GM12875 (cell line): ENCODE measurements at regions not wholly inside any gene's neighbourhood (a gene's known extent, or its start where the extent isn't known, plus 50 kb on each side); places are given as distances from the start of the nearest gene placed in this dataset.

Source experiments
- H3K4me3 ChIP-seq: one replicate; pipeline ENCODE4 v1.5.1; 2011; ENCODE audit warnings: low read depth, low read length, control low read depth
- TF ChIP-seq, protein P1 (sequence below): IDR thresholded peaks from 2 replicates; pipeline ENCODE4 v1.5.1; 2011; ENCODE audit warnings: low read depth, mild to moderate bottlenecking, control low read depth, inconsistent platforms, low read length, moderate library complexity, borderline replicate concordance; ENCODE audit not compliant: insufficient read depth

DNA sequence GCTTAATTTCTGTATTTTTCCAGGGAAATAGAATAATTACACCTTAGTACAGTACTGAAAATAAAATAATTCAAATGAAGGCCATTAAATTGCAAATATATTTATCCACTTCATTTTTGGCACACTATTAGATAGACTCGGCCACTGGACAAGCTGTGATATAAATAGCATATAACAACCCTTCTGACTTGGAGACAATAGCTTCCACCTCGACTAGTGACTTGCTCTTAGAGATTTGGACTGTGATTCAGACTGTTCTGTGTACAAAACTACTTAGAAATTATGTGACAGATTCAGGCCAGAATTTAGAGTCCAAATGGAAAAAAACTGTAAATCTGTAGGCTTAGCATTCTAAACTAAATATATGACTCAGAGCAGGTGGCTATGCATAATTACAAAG is 949.9 kb downstream of the LRFN5 start:
- TF ChIP-seq, protein P1, sequence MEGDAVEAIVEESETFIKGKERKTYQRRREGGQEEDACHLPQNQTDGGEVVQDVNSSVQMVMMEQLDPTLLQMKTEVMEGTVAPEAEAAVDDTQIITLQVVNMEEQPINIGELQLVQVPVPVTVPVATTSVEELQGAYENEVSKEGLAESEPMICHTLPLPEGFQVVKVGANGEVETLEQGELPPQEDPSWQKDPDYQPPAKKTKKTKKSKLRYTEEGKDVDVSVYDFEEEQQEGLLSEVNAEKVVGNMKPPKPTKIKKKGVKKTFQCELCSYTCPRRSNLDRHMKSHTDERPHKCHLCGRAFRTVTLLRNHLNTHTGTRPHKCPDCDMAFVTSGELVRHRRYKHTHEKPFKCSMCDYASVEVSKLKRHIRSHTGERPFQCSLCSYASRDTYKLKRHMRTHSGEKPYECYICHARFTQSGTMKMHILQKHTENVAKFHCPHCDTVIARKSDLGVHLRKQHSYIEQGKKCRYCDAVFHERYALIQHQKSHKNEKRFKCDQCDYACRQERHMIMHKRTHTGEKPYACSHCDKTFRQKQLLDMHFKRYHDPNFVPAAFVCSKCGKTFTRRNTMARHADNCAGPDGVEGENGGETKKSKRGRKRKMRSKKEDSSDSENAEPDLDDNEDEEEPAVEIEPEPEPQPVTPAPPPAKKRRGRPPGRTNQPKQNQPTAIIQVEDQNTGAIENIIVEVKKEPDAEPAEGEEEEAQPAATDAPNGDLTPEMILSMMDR: no peak
- no peak overlapping the region for H3K4me3 ChIP-seq

DNA sequence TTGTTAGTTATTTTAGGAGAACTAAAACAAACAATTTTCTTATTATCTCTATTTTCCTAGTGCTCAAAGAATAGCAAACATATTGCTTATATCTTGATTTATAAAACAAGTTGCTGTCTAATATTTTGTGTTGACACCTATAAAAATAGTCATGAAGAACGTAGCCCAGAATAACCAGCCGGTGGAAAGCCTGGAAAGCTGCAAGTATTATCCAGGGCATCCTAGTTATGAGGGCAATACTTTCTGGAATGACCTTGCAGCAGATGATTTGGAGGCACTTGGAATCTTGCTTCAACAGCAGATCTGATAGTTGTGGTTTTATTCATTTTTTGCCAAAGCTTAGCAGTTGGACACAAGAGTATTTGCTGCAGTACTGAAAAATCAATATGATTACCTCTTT is 948.7 kb downstream of the LRFN5 start:
- TF ChIP-seq, protein P1: no peak

DNA sequence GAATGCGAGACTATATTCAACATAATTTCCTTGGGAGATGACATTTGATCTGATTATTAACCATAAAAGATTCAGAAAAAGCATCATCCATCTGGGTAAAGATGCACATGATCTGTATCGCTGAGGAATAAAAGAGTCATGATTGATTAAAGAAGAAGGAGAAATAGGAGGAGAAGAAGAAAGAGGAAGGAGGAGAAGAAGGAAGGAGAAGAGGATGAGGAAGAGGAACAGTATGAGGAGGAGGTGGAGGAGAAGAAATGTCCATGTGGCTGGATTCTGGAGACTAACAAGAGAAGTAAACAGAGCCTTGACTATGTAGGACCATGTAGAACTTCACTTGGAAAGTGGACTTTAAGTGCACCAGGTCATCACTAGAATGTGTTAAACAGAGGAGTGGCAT is 947.4 kb downstream of the LRFN5 start:
- no peak overlapping the region for H3K4me3 ChIP-seq
- TF ChIP-seq, protein P1: no peak

More for the DNA sequence above, 948.7 kb downstream of the LRFN5 start:
- H3K4me3 ChIP-seq: no peak overlapping the region

DNA sequence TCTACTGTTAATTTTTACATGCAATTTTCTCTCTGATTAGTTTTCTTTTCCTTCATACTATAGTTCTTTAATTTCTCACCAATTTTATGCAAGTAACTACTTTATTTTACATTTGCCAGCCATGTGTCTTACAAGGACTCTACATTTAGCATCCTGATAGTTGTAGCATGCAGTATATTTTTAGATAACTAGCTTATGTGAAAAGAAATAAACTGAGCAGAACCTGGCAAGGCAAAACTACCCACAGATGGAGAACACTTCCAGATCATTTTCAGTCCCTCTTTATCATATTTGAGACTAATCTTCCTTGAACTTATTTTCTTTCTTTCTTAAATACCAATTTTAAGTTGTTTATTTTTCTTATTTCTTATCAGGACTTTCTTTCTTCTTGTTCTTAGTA is 943.6 kb downstream of the LRFN5 start:
- TF ChIP-seq, protein P1: no peak
- no peak overlapping the region for H3K4me3 ChIP-seq

DNA sequence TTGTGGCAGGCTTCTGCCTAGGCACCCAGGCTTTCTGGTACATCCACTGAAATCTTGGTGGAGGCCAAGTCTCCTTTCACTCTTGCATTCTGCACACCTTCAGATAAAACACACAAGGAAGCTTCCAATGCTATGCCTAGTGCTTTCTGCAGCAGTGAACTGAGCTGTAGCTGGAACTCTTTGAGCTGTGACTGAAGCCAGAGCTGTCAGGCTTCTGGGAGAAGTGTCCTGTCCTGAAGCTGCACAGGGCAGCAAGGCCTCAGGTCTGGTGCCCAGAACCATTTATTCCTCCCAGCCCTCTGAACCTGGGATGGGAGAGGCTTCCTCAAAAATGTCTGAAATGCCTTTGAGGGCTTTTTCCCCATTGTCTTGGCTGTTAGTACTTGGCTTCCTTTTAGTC is 941.7 kb downstream of the LRFN5 start:
- TF ChIP-seq, protein P1: no peak
- H3K4me3 ChIP-seq: no peak overlapping the region

DNA sequence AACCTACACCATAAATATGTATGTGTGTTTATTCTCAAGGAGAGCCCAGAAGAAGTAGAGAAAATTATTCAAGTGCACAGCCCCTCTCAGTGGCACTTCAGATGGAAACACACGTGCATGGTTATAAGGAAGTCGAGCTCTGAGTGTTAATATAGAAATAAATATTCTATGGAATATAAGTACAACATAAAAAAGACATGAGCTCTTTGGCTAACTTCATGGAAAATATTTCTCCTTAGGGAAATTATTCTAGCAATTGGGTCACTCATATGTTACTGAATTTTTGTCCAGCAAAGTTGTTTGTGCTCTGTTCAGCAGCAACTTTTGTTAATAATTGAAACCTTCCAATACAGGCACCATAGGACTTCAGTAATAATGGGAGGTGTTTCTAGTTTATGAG is 939.0 kb downstream of the LRFN5 start:
- H3K4me3 ChIP-seq: no peak overlapping the region
- TF ChIP-seq, protein P1: no peak

DNA sequence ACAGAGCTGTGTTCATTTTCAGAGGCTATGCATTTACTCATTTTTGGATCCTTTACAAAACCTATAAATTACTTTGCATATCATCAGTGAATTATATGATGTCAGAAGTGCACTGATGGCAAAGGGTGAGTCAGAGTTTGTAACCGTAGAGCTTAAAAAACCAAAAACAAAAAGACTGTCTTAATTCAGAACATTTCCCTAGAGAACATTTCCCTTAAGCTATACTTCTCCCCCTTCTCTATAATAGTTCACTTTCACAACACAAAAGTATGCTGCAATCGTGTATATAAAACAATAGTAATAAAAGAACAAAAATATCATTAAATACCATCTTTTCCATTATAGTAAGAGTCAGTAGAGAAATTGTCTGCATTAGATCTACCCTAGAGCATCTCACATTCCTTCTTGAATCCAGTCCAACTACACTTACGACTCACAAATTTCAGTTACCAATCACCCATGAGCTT is 934.9 kb downstream of the LRFN5 start:
- H3K4me3 ChIP-seq: no peak overlapping the region
- TF ChIP-seq, protein P1: no peak
